ENCODE measurements at regions not wholly inside any gene's neighbourhood (a gene's known extent, or its start where the extent isn't known, plus 50 kb on each side); places are given as distances from the start of the nearest gene placed in this dataset.

- DNase-seq: no peak
Observed at GRCh38 chr9:16158093-16158492, 605.2 kb downstream of the CCDC171 start.

GRCh38 chr9:16161483-16161882 lies 608.6 kb downstream of the CCDC171 start:
- no peak for DNase-seq

- no peak for DNase-seq
Observed at GRCh38 chr9:16170119-16170518, 617.3 kb downstream of the CCDC171 start.

- no peak for DNase-seq
Observed at GRCh38 chr9:16171911-16172310, 619.1 kb downstream of the CCDC171 start.

GRCh38 chr9:16172796-16173195 lies 620.0 kb downstream of the CCDC171 start:
- DNase-seq: no peak

GRCh38 chr9:16174915-16175314 lies 622.1 kb downstream of the CCDC171 start:
- DNase-seq: no peak

GRCh38 chr9:16175461-16175860 lies 622.6 kb downstream of the CCDC171 start:
- no peak for DNase-seq

- DNase-seq: no peak
Observed at GRCh38 chr9:16178294-16178693, 625.5 kb downstream of the CCDC171 start.

GRCh38 chr9:16179566-16179965 lies 626.7 kb downstream of the CCDC171 start:
- no peak for DNase-seq

GRCh38 chr9:16180091-16180490 lies 627.2 kb downstream of the CCDC171 start:
- no peak for DNase-seq

- DNase-seq: no peak
Observed at GRCh38 chr9:16180546-16180945, 627.7 kb downstream of the CCDC171 start.

- DNase-seq: no peak
Observed at GRCh38 chr9:16181539-16181938, 628.7 kb downstream of the CCDC171 start.

- no peak for DNase-seq
Observed at GRCh38 chr9:16182784-16183183, 629.9 kb downstream of the CCDC171 start.

GRCh38 chr9:16184964-16185646 lies 632.3 kb downstream of the CCDC171 start:
- no peak for DNase-seq

GRCh38 chr9:16191191-16191590 lies 638.3 kb downstream of the CCDC171 start:
- DNase-seq: no peak

- peak; percentile 27 for DNase-seq
Observed at GRCh38 chr9:16191691-16192402, 639.0 kb downstream of the CCDC171 start.

- no peak for DNase-seq
Observed at GRCh38 chr9:16192403-16193017, 639.7 kb downstream of the CCDC171 start.

- DNase-seq: no peak
Observed at GRCh38 chr9:16193066-16193465, 640.2 kb downstream of the CCDC171 start.

- DNase-seq: no peak
Observed at GRCh38 chr9:16196206-16196605, 643.4 kb downstream of the CCDC171 start.

GRCh38 chr9:16197578-16198370 lies 644.9 kb downstream of the CCDC171 start:
- no peak for DNase-seq

- no peak for DNase-seq
Observed at GRCh38 chr9:16198996-16199395, 646.2 kb downstream of the CCDC171 start.

- DNase-seq: no peak
Observed at GRCh38 chr9:16202221-16202620, 649.4 kb downstream of the CCDC171 start.
